ENCODE measurements at regions not wholly inside any gene's neighbourhood (a gene's known extent, or its start where the extent isn't known, plus 50 kb on each side); places are given as distances from the start of the nearest gene placed in this dataset.

- no peak for DNase-seq (ENCODE audit: low read depth in 2 of 2)
These were observed 564.6 kb upstream of the PKDCC start for GRCh38 chr2:41483226-41483625.

- DNase-seq (ENCODE audit: low read depth in 2 of 2), result no peak
These were observed 563.6 kb upstream of the PKDCC start for GRCh38 chr2:41483982-41484857.

- DNase-seq (ENCODE audit: low read depth in 2 of 2), result no peak
These were observed 563.0 kb upstream of the PKDCC start for GRCh38 chr2:41484858-41485234.

GRCh38 chr2:41486948-41487347 is 560.9 kb upstream of the PKDCC start:
- no peak for DNase-seq (ENCODE audit: low read depth in 2 of 2)

GRCh38 chr2:41488888-41489287 is 558.9 kb upstream of the PKDCC start:
- no peak for DNase-seq (ENCODE audit: low read depth in 2 of 2)

- no peak for DNase-seq (ENCODE audit: low read depth in 2 of 2)
These were observed 558.2 kb upstream of the PKDCC start for GRCh38 chr2:41489638-41490037.

- no peak for DNase-seq (ENCODE audit: low read depth in 2 of 2)
These were observed 552.8 kb upstream of the PKDCC start for GRCh38 chr2:41495050-41495449.

- DNase-seq (ENCODE audit: low read depth in 2 of 2), result no peak
These were observed 550.9 kb upstream of the PKDCC start for GRCh38 chr2:41496908-41497307.

GRCh38 chr2:41498781-41499180 is 549.0 kb upstream of the PKDCC start:
- DNase-seq (ENCODE audit: low read depth in 2 of 2), result no peak

- DNase-seq (ENCODE audit: low read depth in 2 of 2), result no peak
These were observed 546.9 kb upstream of the PKDCC start for GRCh38 chr2:41500895-41501294.

GRCh38 chr2:41502752-41503151 is 545.1 kb upstream of the PKDCC start:
- no peak for DNase-seq (ENCODE audit: low read depth in 2 of 2)

- no peak for DNase-seq (ENCODE audit: low read depth in 2 of 2)
These were observed 543.3 kb upstream of the PKDCC start for GRCh38 chr2:41504532-41504931.

GRCh38 chr2:41510108-41510507 is 537.7 kb upstream of the PKDCC start:
- no peak for DNase-seq (ENCODE audit: low read depth in 2 of 2)

- DNase-seq (ENCODE audit: low read depth in 2 of 2), result no peak
These were observed 526.6 kb upstream of the PKDCC start for GRCh38 chr2:41521211-41521610.

- DNase-seq (ENCODE audit: low read depth in 2 of 2), result no peak
These were observed 520.1 kb upstream of the PKDCC start for GRCh38 chr2:41527525-41528323.

- no peak for DNase-seq (ENCODE audit: low read depth in 2 of 2)
These were observed 512.2 kb upstream of the PKDCC start for GRCh38 chr2:41535575-41535974.

- DNase-seq (ENCODE audit: low read depth in 2 of 2), result no peak
These were observed 507.4 kb upstream of the PKDCC start for GRCh38 chr2:41540272-41540998.

GRCh38 chr2:41543726-41544125 is 504.1 kb upstream of the PKDCC start:
- no peak for DNase-seq (ENCODE audit: low read depth in 2 of 2)

GRCh38 chr2:41544709-41545108 is 503.1 kb upstream of the PKDCC start:
- no peak for DNase-seq (ENCODE audit: low read depth in 2 of 2)

GRCh38 chr2:41546031-41546430 is 501.8 kb upstream of the PKDCC start:
- DNase-seq (ENCODE audit: low read depth in 2 of 2), result no peak

- DNase-seq (ENCODE audit: low read depth in 2 of 2), result no peak
These were observed 479.2 kb upstream of the PKDCC start for GRCh38 chr2:41568648-41569047.

GRCh38 chr2:41572154-41572553 is 475.7 kb upstream of the PKDCC start:
- no peak for DNase-seq (ENCODE audit: low read depth in 2 of 2)
